ENCODE measurements at regions not wholly inside any gene's neighbourhood (a gene's known extent, or its start where the extent isn't known, plus 50 kb on each side); places are given as distances from the start of the nearest gene placed in this dataset.

DNA sequence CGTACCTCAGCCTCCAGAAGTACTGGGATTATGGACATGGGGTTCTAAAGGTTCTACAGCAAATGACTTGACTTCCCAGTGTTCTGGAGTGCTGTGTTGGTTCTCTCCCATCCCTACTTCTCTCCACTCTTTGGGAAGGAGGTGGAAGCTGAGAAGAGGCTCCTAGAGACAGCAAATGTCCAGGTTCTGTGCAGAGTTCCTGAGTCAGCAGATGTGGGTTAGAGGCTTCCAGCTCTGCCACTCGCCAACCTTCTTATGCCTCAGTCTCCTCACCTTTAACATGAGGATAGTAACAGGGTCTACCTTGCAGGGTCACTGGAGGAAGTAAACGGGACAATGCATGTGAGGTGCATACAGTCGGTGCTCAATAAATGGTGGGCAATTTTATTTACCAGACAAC, 80.5 kb upstream of the VSTM2B start:
- no peak overlapping the region for H2BK120ac ChIP-seq (replicated peaks; ENCODE audit: low read depth, low read length)

More for the DNA sequence above, 80.5 kb upstream of the VSTM2B start:
- Histone ChIP-seq H2BK12ac (ENCODE audit: low read depth, low read length) (no peak overlapping the region), H3K36me3 (ENCODE audit: control insufficient read depth in 2 of 4, insufficient read depth in 4 of 4, low read length in 3 of 4) (no peaks in the 10 kb centered on the region), H2AK5ac (ENCODE audit: low read depth, low read length) (no peak overlapping the region), H3K79me1 (ENCODE audit: low read depth, low read length) (no peaks in the 10 kb centered on the region), H3K18ac (ENCODE audit: extremely low read depth, low read length) (no peak overlapping the region), H3K4me1 (replicated peaks in 1 of 4; ENCODE audit: control insufficient read depth in 3 of 4, insufficient read depth in 4 of 4, low read length in 3 of 4) (no peaks in the 10 kb centered on the region), H3K23me2 (ENCODE audit: low read depth, low read length) (no peaks in the 10 kb centered on the region), H2AFZ (ENCODE audit: low read length) (no peak overlapping the region), H4K20me1 (replicated peaks in 1 of 2; ENCODE audit: control insufficient read depth in 1 of 2, insufficient read depth in 2 of 2, low read length in 2 of 2) (no peaks in the 10 kb centered on the region), H3K4ac (replicated peaks; ENCODE audit: insufficient read length, low read depth, low read length) (no peak overlapping the region), H2BK20ac (ENCODE audit: low read length) (no peak overlapping the region), H3K4me3 (ENCODE audit: extremely low read depth in 1 of 4, insufficient read depth in 2 of 4, low read depth in 3 of 4, low read length in 4 of 4) (no peak overlapping the region), H4K5ac (ENCODE audit: insufficient read length, low read depth, low read length) (no peak overlapping the region), H3K14ac (ENCODE audit: insufficient read length) (no peak overlapping the region), H3K23ac (ENCODE audit: insufficient read length) (no peak overlapping the region), H3K56ac (replicated peaks; ENCODE audit: insufficient read length, low read depth, low read length) (no peak overlapping the region), H2BK5ac (ENCODE audit: low read depth, low read length) (no peak overlapping the region), H3K79me2 (ENCODE audit: control insufficient read depth in 1 of 2, insufficient read depth in 2 of 2, low read length in 2 of 2) (no peaks in the 10 kb centered on the region), H4K8ac (ENCODE audit: extremely low read depth, insufficient read depth, low read length) (no peak overlapping the region), H4K91ac (replicated peaks; ENCODE audit: insufficient read length, low read length) (no peak overlapping the region), H3K9ac (replicated peaks in 1 of 4; ENCODE audit: extremely low read depth in 1 of 4, low read depth in 3 of 4, low read length in 3 of 4) (no peak overlapping the region), H3K9me3 (ENCODE audit: insufficient read depth in 2 of 2, low read depth in 1 of 2, low read length in 1 of 2) (peaks cover 0 to 4% of the 10 kb centered on the region in 2 experiments; a peak in 1 of 4 replicates), H3K27ac (ENCODE audit: low read depth, low read length) (no peak overlapping the region), H3K27me3 (replicated peaks in 1 of 4; ENCODE audit: control insufficient read depth in 3 of 4, extremely low read depth in 1 of 4, insufficient read depth in 3 of 4, low read length in 3 of 4) (no peaks in the 10 kb centered on the region), H3K4me2 (ENCODE audit: insufficient read depth in 1 of 2, low read depth in 2 of 2, low read length in 2 of 2) (no peak overlapping the region), H2BK15ac (ENCODE audit: low read length) (no peak overlapping the region)
- TF ChIP-seq BCL11A (IDR thresholded peaks at IDR 0.05; ENCODE audit: low read depth in 2 of 2, low read length in 2 of 2), result no peak
- no peak for TF ChIP-seq FOSL1 (IDR thresholded peaks at IDR 0.05; ENCODE audit: insufficient read depth, low read depth, low read length)
- no peak for TF ChIP-seq YY1 (IDR thresholded peaks at IDR 0.05; ENCODE audit: low read depth, low read length)
- no peak for TF ChIP-seq ATF3 (IDR thresholded peaks at IDR 0.05; ENCODE audit: insufficient read depth, low read depth, low read length)
- no peak for TF ChIP-seq KDM1A (IDR thresholded peaks at IDR 0.05; ENCODE audit: borderline replicate concordance, low read length)
- TF ChIP-seq RAD21 (IDR thresholded peaks at IDR 0.05 in 1 of 2, conservative IDR thresholded peaks at IDR 0.05 in 1 of 2; ENCODE audit: low read depth in 2 of 2, low read length in 2 of 2), result no peak
- TF ChIP-seq CTBP2 (IDR thresholded peaks at IDR 0.05; ENCODE audit: borderline replicate concordance, insufficient read depth, insufficient read length, low read length), result no peak
- WGBS, 2 experiments (ENCODE audit: extremely low coverage in 1 of 2, insufficient coverage in 1 of 2, insufficient read length in 1 of 2, insufficient replicate concordance in 2 of 2, low coverage in 1 of 2, low lambda C conversion rate in 2 of 2, missing lambda C conversion rate in 1 of 2), result 90% methylated on average over 4 of the region's 4 CpGs; no CpG with 5 or more reads in 1 of the 2 experiments
- DNase-seq (ENCODE audit: low read depth in 1 of 2, low spot score in 2 of 2) (no peak), FAIRE-seq (no peak)
- ChIA-PET POLR2A (ENCODE audit: partially characterized antibody) (no interaction called here), CTCF (ENCODE audit: partially characterized antibody) (interaction anchor here (1.8 kb wide), 1 partner anchor 34 kb away, joined by 4 read pairs; no protein-coding TSS in a partner anchor)
